PFSK-1 (cell line): ENCODE measurements at regions not wholly inside any gene's neighbourhood (a gene's known extent, or its start where the extent isn't known, plus 50 kb on each side); places are given as distances from the start of the nearest gene placed in this dataset.

Experiments
- POLR2AphosphoS5 ChIP-seq: IDR thresholded peaks from 2 replicates; pipeline ENCODE4 v1.6.1; 2012; ENCODE audit warnings: low read depth, mild to moderate bottlenecking, control low read depth, low read length, moderate library complexity
- TAF1 ChIP-seq: IDR thresholded peaks from 2 replicates; pipeline ENCODE4 v1.6.1; 2012; ENCODE audit warnings: low read length, control low read depth, borderline replicate concordance; ENCODE audit not compliant: insufficient read depth
- TF ChIP-seq, protein P1 (sequence below), 2 experiments: IDR thresholded peaks; 2 replicates each; pipeline versions ENCODE4 v1.6.1 to v1.8.0; 2011 to 2012; ENCODE audit warnings: low read depth in 2 of 2, low read length in 2 of 2, control low read depth in 1 of 2, inconsistent platforms in 1 of 2, mild to moderate bottlenecking in 1 of 2, moderate library complexity in 1 of 2; ENCODE audit not compliant: insufficient read depth in 1 of 2

DNA sequence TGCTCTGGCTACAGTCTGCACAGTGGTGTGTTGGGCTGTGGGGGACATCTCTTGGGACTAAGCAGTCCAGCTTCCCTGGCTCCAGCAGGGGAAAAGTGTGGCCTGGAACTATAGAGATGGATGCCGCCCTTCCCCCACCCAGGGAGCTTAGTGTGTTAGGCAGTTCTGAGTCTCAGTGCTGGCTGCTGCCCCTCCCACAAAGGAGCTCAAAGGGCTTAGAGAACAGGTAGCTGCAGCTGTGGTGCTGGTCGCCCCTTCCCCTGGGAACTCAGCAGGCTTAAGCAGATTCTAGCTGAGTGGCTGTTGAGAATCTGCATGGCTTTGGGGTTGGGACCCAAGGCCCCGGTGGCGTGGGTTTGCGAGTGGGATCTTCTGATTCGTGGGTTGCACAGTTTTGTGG lies 190.8 kb downstream of the PDCD6IP start:
- no peak for TF ChIP-seq POLR2AphosphoS5
- TF ChIP-seq, protein P1, sequence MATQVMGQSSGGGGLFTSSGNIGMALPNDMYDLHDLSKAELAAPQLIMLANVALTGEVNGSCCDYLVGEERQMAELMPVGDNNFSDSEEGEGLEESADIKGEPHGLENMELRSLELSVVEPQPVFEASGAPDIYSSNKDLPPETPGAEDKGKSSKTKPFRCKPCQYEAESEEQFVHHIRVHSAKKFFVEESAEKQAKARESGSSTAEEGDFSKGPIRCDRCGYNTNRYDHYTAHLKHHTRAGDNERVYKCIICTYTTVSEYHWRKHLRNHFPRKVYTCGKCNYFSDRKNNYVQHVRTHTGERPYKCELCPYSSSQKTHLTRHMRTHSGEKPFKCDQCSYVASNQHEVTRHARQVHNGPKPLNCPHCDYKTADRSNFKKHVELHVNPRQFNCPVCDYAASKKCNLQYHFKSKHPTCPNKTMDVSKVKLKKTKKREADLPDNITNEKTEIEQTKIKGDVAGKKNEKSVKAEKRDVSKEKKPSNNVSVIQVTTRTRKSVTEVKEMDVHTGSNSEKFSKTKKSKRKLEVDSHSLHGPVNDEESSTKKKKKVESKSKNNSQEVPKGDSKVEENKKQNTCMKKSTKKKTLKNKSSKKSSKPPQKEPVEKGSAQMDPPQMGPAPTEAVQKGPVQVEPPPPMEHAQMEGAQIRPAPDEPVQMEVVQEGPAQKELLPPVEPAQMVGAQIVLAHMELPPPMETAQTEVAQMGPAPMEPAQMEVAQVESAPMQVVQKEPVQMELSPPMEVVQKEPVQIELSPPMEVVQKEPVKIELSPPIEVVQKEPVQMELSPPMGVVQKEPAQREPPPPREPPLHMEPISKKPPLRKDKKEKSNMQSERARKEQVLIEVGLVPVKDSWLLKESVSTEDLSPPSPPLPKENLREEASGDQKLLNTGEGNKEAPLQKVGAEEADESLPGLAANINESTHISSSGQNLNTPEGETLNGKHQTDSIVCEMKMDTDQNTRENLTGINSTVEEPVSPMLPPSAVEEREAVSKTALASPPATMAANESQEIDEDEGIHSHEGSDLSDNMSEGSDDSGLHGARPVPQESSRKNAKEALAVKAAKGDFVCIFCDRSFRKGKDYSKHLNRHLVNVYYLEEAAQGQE (IDR thresholded peaks at IDR 0.05; ENCODE audit: insufficient read depth in 1 of 2, low read depth in 2 of 2, low read length in 2 of 2) = no peak
- no peak for TF ChIP-seq TAF1
